Bronchial epithelial cell (primary cell): ENCODE measurements at regions not wholly inside any gene's neighbourhood (a gene's known extent, or its start where the extent isn't known, plus 50 kb on each side); places are given as distances from the start of the nearest gene placed in this dataset.
"Not testable (repeated sequence)": the region's sequence is repeated elsewhere in the genome, so short reads cannot be mapped to it uniquely, and the experiment has no call there.

ENCODE experiments used
- DNase-seq: peaks from one replicate; pipeline ENCODE4 v3.0.0-alpha.2; 2010; ENCODE audit warnings: low read depth
- FAIRE-seq: peaks from 2 replicates; lab custom pipeline; 2011; peaks lifted over from hg19 to GRCh38; lab: Jason Lieb, UNC
- H3K27me3 ChIP-seq: 2 replicates; pipeline ENCODE4 v1.5.1; 2011; ENCODE audit warnings: low read length; ENCODE audit not compliant: control insufficient read depth, insufficient read depth
- H3K36me3 ChIP-seq: 2 replicates; pipeline ENCODE4 v1.5.1; 2011; ENCODE audit warnings: low read length; ENCODE audit not compliant: control insufficient read depth, insufficient read depth
- H3K4me3 ChIP-seq: 2 replicates; pipeline ENCODE4 v1.5.1; 2011; ENCODE audit warnings: mild to moderate bottlenecking, low read depth, low read length, control low read depth
- CTCF ChIP-seq: IDR thresholded peaks from 2 replicates; pipeline ENCODE4 v1.5.1; 2011; ENCODE audit warnings: mild to moderate bottlenecking, moderate library complexity, low read length, control low read depth, inconsistent platforms; ENCODE audit not compliant: insufficient read depth, severe bottlenecking

DNA sequence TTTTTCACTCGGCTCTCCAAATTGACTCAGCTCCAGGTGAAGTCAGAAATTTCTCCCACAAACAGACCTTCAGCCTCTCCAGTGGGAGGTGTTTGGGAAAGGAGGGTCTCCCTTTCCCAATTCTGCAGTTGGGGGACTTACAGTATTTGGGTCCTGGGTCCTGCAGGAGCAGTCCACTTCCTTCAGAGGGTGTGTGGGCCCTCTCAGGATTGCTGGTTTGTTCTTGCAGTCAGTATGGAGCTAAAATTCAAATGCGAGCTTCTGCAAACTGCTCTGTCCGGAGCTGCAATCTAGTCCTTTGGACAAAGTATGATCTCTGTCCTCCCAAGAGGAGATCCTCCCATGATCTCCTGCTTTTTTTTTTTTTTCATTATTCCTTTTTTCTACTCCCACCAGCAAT, 87.9 kb upstream of the MSTN start:
- FAIRE-seq = no peak
- no peak for DNase-seq
- no peaks in the 10 kb centered on the region for H3K36me3 ChIP-seq
- no peaks in the 10 kb centered on the region for H3K27me3 ChIP-seq
- TF ChIP-seq CTCF = no peak
- H3K4me3 ChIP-seq = no peak overlapping the region

GRCh38 chr2:190149908-190150307, 87.4 kb upstream of the MSTN start:
- Histone ChIP-seq H3K4me3 (no peak overlapping the region), H3K36me3 (no peaks in the 10 kb centered on the region), H3K27me3 (no peaks in the 10 kb centered on the region)
- no peak for FAIRE-seq
- no peak for DNase-seq
- no peak for TF ChIP-seq CTCF

GRCh38 chr2:190149200-190149599, 86.7 kb upstream of the MSTN start:
- FAIRE-seq (no peak), DNase-seq (no peak)
- H3K27me3 ChIP-seq = no peaks in the 10 kb centered on the region
- no peaks in the 10 kb centered on the region for H3K36me3 ChIP-seq
- H3K4me3 ChIP-seq = no peak overlapping the region
- no peak for TF ChIP-seq CTCF

- not testable (repeated sequence) for DNase-seq, H3K27me3 ChIP-seq, H3K36me3 ChIP-seq, H3K4me3 ChIP-seq, FAIRE-seq
Observed at GRCh38 chr2:190146109-190146508, 83.6 kb upstream of the MSTN start.

DNA sequence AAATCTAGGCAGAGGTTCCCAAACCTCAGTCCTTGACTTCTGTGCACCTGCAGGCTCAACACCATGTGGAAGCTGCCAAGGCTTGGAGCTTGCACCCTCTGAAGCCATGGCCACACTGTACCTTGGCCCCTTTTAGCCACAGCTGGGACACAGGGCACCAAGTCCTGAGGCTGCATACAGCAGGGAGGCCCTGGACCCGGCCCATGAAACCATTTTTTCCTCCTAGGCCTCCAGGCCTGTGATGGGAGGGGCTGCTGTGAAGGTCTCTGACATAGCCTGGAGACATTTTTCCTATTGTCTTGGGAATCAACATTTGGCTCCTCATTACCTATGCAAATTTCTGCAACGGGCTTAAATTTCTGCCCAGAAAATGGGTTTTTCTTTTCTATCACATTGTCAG, 77.9 kb upstream of the MSTN start:
- FAIRE-seq, H3K27me3 ChIP-seq: not testable (repeated sequence)

GRCh38 chr2:190139371-190139770, 76.8 kb upstream of the MSTN start:
- Histone ChIP-seq H3K36me3 (no peaks in the 10 kb centered on the region), H3K27me3 (no peaks in the 10 kb centered on the region), H3K4me3 (no peak overlapping the region)
- FAIRE-seq (no peak), DNase-seq (no peak)
- no peak for TF ChIP-seq CTCF

More for the DNA sequence above, 77.9 kb upstream of the MSTN start:
- H3K36me3 ChIP-seq, DNase-seq, H3K4me3 ChIP-seq: not testable (repeated sequence)

- Histone ChIP-seq H3K4me3 (no peak overlapping the region), H3K36me3 (no peaks in the 10 kb centered on the region), H3K27me3 (no peaks in the 10 kb centered on the region)
- no peak for TF ChIP-seq CTCF
- no peak for DNase-seq
- no peak for FAIRE-seq
Observed at GRCh38 chr2:190138032-190138431, 75.5 kb upstream of the MSTN start.
